Bronchial epithelial cell (primary cell): ENCODE measurements at regions not wholly inside any gene's neighbourhood (a gene's known extent, or its start where the extent isn't known, plus 50 kb on each side); places are given as distances from the start of the nearest gene placed in this dataset.

Experiments
- DNase-seq: peaks from one replicate; pipeline ENCODE4 v3.0.0-alpha.2; 2010; ENCODE audit warnings: low read depth
- FAIRE-seq: peaks from 2 replicates; lab custom pipeline; 2011; peaks lifted over from hg19 to GRCh38; lab: Jason Lieb, UNC
- H3K27me3 ChIP-seq: 2 replicates; pipeline ENCODE4 v1.5.1; 2011; ENCODE audit warnings: low read length; ENCODE audit not compliant: control insufficient read depth, insufficient read depth
- H3K36me3 ChIP-seq: 2 replicates; pipeline ENCODE4 v1.5.1; 2011; ENCODE audit warnings: low read length; ENCODE audit not compliant: control insufficient read depth, insufficient read depth
- H3K4me3 ChIP-seq: 2 replicates; pipeline ENCODE4 v1.5.1; 2011; ENCODE audit warnings: mild to moderate bottlenecking, low read depth, low read length, control low read depth
- CTCF ChIP-seq: IDR thresholded peaks from 2 replicates; pipeline ENCODE4 v1.5.1; 2011; ENCODE audit warnings: mild to moderate bottlenecking, moderate library complexity, low read length, control low read depth, inconsistent platforms; ENCODE audit not compliant: insufficient read depth, severe bottlenecking

- Histone ChIP-seq H3K27me3 (no peaks in the 10 kb centered on the region), H3K36me3 (no peaks in the 10 kb centered on the region), H3K4me3 (no peak overlapping the region)
- TF ChIP-seq CTCF = no peak
- no peak for FAIRE-seq
- DNase-seq = no peak
Observed at GRCh38 chr4:163611784-163612445, 117.4 kb downstream of the TMA16 start.

GRCh38 chr4:163612762-163613161 is 118.3 kb downstream of the TMA16 start:
- DNase-seq = no peak
- H3K27me3 ChIP-seq = no peaks in the 10 kb centered on the region
- FAIRE-seq = no peak
- TF ChIP-seq CTCF = no peak
- H3K36me3 ChIP-seq = no peaks in the 10 kb centered on the region
- no peak overlapping the region for H3K4me3 ChIP-seq

- FAIRE-seq = no peak
- H3K27me3 ChIP-seq = no peaks in the 10 kb centered on the region
- no peak overlapping the region for H3K4me3 ChIP-seq
- TF ChIP-seq CTCF = no peak
- DNase-seq = no peak
- no peaks in the 10 kb centered on the region for H3K36me3 ChIP-seq
Observed at GRCh38 chr4:163613383-163613782, 118.9 kb downstream of the TMA16 start.

GRCh38 chr4:163614866-163615265 is 120.4 kb downstream of the TMA16 start:
- no peak for TF ChIP-seq CTCF
- FAIRE-seq (no peak), DNase-seq (no peak)
- Histone ChIP-seq H3K4me3 (no peak overlapping the region), H3K36me3 (no peaks in the 10 kb centered on the region), H3K27me3 (no peaks in the 10 kb centered on the region)

GRCh38 chr4:163618845-163619244 is 124.4 kb downstream of the TMA16 start:
- no peak for DNase-seq
- H3K27me3 ChIP-seq = no peaks in the 10 kb centered on the region
- no peaks in the 10 kb centered on the region for H3K36me3 ChIP-seq
- no peak overlapping the region for H3K4me3 ChIP-seq
- FAIRE-seq = no peak
- TF ChIP-seq CTCF = no peak

- DNase-seq = no peak
- no peak for TF ChIP-seq CTCF
- Histone ChIP-seq H3K36me3 (no peaks in the 10 kb centered on the region), H3K27me3 (no peaks in the 10 kb centered on the region), H3K4me3 (no peak overlapping the region)
- no peak for FAIRE-seq
Observed at GRCh38 chr4:163620738-163621137, 126.2 kb downstream of the TMA16 start.
